ENCODE measurements at regions not wholly inside any gene's neighbourhood (a gene's known extent, or its start where the extent isn't known, plus 50 kb on each side); places are given as distances from the start of the nearest gene placed in this dataset.
A peak's percentile ranks its signal among the peaks of the same experiment; 100 is the strongest.
"Not testable (repeated sequence)": the region's sequence is repeated elsewhere in the genome, so short reads cannot be mapped to it uniquely, and the experiment has no call there.

DNA sequence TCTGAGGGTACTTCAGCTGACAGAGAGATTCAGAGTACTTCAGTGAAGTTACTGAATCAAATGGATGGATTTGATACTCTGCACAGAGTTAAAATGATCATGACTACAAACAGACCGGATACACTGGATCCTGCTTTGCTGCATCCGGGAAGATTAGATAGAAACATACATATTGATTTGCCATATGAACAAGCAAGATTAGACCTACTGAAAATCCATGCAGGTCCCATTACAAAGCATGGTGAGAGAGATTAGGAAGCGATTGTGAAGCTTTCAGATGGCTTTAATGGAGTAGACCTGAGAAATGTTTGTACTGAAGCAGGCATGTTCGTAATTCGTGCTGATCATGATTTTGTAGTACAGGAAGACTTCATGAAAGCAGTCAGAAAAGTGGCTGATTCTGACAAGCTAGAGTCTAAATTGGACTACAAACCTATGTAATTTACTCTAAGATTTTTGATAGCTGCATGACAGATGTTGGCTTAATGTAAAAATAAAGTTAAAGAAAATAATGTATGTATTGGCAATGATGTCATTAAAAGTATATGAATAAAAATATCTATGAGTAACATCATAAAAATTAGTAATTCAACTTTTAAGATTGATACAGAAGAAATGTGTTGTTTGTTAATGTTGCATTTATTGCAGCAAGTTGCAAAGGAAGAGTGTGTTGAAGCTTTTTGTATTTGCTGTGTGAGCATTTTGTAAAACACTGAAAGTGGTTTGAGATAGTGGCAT lies 136.1 kb upstream of the RAP1B start:
- DNase-seq (ENCODE audit: extremely low spot score, insufficient read length, low read depth) = no peak
- no peak for FAIRE-seq

DNA sequence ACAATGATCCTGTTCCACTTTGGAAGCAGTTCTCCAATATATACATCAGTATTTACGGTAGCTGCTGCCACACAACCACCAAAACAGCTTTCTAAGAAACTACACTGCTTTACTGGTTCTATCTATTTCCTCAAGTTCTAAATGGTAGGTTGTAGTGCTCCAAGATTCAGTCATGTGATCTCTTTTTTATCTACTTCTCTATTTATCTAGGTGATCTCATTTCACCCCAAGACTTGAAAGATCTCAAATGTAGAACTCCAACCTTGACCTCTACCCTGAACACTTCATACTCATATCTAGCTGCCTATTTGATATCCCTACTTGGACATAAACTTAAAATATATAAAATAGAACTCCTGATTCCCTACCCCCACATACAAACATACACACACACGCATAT lies 133.9 kb upstream of the RAP1B start:
- FAIRE-seq = no peak
- no peak for DNase-seq (ENCODE audit: extremely low spot score, insufficient read length, low read depth)

DNA sequence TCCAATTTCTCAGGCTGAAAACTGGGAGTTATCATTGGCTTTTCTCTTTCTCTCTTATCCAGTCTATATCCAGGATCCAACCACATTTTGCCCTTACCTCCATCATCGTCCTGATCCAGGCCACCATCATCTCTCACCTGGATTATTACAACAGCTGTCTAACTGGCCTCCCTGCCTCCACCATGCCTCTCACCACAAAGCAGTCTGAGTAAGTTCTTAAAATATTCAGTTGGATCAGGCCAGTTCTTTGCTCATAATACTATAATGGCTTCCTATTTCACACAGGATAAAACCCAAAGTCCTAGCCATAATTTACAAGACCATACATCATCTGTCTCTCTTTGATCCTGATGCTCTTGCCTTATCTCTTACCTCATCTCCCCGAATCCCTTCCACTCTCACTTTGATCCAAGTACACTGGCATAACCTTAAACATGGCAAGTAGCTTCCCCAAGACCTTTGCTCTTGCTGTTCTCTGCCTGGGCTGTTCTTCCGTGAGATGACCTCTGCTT lies 133.4 kb upstream of the RAP1B start:
- FAIRE-seq = no peak
- no peak for DNase-seq (ENCODE audit: extremely low spot score, insufficient read length, low read depth)

DNA sequence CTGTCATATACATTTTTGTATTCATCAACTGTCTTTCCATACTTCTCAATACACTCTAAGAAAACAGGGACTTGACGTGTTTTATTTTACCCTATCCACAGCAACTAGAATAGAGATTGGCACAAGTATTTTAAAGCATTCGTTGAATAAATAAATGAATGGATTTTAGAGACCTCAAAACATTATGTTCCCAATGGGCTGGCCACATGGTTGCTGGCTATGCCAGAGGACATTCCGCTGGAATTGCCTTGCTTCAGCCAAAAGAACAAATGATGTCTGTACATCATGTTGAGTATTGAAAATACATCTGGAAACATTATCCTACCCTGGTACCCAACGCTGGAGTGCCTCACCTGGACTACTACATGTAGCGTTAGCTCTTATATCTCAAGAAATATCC lies 132.8 kb upstream of the RAP1B start:
- FAIRE-seq (no peak), DNase-seq (ENCODE audit: extremely low spot score, insufficient read length, low read depth) (no peak)

DNA sequence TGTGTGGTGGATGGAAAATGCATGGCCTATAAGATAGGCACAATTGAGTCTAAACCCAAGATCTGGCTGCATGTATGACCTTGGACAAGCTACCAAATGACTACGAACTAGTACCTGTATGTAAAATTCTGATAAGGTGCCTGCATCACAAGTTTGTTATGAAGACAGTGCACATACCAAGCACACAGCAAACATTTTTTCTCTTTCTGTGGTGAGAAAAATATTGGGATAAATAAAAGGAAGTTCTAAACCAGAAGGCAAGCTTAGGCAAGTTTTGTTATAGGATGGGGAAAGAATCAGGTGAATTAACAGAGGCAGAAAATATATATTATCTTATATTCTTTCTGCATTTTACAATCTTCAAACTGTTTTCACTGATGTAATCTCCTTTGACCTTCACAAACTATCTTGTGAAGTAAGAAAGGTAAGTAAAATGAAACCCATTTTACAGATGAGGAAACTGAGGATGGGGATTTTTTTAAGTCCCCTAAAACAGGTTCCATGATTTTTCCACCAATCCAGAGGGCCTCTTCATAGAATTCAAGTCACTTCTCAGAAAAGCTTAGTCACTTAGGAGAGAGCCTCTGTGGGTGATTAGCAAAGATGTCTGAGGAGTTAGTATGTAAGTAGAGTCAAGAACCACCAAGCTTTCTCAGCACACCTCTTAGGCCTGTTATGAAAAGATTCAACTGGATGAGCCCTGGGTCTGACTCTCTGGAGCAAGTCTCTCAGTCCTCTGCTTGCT lies 132.0 kb upstream of the RAP1B start:
- DNase-seq (ENCODE audit: extremely low spot score, insufficient read length, low read depth) (no peak), FAIRE-seq (no peak)

DNA sequence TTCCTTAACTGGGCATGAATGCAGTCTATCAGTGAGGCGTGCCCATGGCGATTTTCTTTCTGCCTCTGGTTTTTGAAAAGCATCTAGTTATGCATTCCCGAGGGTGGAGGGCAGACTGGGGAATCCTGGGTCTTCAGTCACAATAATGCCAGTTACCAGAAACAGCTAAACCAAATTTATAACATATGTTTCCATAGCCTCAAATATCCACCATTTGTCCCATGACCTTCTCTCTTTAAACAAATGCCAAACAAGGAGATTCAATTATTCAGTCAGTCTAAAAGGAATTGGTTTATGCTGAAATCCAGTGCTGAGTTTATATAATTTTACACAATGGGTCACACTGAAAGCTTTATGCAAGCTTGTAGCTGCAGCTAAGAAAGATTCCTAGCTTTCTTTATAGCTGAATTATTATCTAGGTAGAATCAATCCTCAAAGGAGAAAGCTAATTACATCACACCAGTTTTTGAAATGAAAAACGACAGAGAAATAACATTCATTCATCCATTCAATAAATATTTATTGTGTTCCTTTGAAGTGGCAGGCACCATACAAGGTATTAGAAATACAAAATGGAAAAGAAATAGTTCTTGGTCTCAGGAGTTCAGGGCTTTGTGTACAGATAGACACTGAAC lies 131.3 kb upstream of the RAP1B start:
- FAIRE-seq (no peak), DNase-seq (ENCODE audit: extremely low spot score, insufficient read length, low read depth) (no peak)

DNA sequence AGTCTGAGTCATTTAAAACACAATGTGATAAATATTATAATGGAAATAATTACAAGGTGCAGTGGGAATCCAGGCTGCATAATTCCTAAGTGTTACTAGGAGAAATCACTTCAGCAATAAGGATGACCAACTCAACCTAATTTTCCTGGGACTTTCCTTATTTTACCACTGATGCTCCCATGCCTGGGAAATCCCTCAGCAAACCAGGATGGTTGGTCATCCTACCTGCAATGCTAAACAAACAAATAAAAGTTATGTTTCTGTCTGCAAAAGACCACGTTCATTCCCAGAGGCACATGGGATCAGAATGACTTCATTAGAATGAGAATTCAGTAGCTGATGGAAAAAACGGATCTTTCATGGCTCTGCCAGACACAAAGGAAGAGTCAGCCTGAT lies 130.8 kb upstream of the RAP1B start:
- FAIRE-seq (no peak), DNase-seq (ENCODE audit: extremely low spot score, insufficient read length, low read depth) (no peak)

DNA sequence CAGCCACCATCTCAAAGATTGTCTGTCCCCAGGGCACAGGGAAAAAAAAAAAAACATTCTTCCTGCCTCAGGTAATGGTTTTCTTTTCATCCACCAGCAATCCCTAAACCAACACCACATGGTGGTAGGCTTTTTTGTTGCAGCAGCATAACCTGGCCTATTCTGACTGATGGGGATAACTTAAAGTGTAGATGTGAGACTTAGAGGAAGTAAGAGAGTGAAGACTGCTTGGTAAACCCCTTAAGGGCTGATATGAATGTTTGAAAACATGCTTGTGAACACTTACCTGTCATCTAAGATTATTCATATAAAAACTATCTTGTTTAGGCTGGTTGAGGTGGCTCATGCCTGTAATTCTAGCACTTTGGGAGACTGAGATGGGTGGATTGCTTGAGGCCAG lies 130.2 kb upstream of the RAP1B start:
- peak; percentile 21 for FAIRE-seq
- DNase-seq (ENCODE audit: extremely low spot score, insufficient read length, low read depth) = no peak

DNA sequence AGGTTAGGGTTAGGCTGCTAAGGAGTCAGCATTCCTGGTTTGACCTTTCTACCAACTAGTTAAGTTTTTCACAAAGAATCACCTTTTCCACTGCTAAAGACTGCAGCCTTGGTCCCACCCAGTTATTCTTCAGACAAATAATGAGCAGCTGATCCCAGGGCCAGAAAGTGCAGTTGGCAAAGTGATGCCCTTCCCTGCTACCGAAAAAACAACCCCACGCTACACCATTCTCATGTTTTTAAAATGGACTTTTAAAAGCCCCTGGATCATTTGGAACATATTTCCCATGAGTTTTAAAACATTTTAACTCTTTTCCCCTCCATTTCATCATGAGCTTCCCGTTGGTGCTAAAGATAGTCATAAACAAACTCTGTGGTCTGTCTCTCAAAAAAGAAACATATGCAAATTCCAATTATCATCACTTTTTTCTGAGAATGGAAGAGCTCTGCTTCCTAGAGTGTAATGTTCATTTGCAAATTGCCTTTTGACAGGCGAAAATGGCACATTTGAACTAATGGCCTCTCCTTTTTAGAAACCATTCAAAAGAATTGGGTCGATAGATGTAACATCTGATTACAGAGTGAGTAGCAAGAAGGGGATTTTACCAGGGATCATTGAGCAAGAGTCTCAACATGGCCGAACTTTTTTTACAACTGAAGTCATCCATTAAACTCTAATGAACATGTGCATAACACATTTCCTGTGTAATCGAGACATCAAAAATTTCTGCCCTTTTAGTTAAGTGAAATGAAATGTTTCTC lies 129.3 kb upstream of the RAP1B start:
- FAIRE-seq (peak; percentile 80), DNase-seq (ENCODE audit: extremely low spot score, insufficient read length, low read depth) (no peak)

DNA sequence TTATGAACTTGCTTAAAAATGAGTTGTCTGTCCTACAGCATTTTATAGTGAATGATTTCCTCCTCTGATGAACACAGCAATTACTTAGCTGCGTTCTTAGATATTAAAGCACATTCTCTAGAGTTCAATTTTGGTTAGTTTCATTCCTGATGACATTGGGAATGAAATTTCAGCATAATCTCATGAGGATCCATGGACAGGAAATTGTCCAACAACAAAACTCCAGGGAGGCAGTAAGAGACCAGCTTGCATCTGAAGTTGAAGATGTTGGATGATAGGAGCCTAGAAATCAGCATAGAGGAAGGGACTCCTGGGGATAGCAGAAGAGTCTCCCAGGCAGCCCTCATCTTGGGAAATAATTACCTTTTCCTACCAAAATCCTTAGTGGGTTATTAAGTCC lies 128.7 kb upstream of the RAP1B start:
- DNase-seq (ENCODE audit: extremely low spot score, insufficient read length, low read depth) (no peak), FAIRE-seq (no peak)

DNA sequence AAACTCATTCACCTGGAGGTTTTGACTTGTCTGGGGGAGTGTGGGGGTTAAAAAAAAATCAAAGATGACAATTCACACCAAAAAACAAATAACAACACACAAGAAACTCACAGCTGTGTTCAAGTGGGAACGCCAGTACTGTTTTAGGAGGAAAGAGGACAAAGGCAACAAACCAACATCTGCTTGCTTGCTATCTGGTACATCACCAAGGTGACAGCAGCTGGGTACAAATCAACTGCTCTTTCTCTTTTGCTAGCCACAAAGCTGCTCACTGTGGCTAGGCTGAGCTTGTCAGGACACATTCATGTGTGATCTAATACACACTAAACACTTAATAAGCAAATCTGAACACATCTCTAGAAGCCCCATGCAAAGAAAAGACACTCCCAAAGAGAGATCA lies 128.0 kb upstream of the RAP1B start:
- DNase-seq (ENCODE audit: extremely low spot score, insufficient read length, low read depth) (no peak), FAIRE-seq (peak; percentile 85)

DNA sequence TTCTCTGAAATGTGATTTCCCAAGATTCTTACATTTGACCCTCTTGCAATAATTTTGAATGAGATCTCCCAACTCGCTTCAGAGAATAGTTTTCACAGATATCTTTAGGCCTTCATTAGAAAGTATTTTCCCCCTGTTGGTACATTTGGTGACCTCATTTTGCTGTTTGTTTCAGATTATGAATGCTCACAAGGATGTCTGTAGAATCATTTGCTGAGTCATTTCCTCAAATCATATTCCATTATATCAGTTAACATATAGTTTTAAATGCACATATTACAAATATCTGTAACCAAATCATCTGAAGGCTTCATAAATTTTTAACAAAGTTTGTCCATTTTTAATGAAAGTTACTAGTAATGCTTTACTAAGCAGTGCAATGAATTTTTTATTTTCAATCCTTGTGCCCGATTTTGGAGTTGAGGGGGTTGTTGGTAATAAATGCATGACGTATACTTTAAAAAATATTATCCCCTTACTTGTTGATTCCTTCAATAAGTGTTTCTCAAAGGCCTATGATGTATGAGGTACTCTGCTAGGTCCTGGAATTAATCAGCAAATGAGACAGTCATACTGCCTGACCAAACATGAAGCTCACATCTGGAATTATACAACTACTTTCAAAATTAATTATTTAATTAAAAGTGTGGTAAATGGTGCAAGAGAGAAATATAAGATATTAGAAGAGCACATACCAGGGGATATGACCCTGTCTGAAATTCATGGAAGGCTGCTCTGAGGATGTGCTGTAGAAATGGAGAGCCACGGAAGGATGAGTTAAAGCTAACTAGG lies 126.9 kb upstream of the RAP1B start:
- FAIRE-seq = no peak
- DNase-seq (ENCODE audit: extremely low spot score, insufficient read length, low read depth) = no peak

DNA sequence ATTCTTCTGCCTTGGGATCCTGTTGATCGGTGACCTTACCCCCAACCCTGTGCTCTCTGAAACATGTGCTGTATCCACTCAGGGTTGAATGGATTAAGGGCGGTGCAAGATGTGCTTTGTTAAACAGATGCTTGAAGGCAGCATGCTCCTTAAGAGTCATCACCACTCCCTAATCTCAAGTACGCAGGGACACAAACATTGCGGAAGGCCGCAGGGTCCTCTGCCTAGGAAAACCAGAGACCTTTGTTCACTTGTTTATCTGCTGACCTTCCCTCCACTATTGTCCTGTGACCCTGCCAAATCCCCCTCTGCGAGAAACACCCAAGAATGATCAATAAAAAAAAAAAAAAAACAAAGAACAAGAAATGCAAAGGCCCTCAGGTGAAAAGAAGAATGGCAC lies 126.1 kb upstream of the RAP1B start:
- FAIRE-seq; DNase-seq (ENCODE audit: extremely low spot score, insufficient read length, low read depth): not testable (repeated sequence)

DNA sequence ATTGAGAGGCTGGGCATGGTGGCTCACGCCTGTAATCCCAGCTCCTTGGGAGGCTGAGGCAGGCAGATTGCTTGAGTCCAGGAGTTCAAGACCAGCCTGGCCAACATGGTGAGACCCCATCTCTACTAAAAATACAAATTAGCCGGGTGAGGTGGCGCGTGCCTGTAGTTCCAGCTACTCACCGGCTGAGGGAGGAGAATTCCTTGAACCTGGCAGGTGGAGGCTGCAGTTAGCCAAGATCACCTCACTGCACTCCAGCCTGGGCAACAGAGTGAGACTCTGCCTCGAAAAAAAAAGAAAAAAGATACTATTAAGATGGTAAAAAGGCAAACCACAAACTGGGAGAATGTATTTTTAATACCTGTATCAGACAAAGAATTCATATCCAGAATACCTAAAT lies 124.2 kb upstream of the RAP1B start:
- DNase-seq (ENCODE audit: extremely low spot score, insufficient read length, low read depth); FAIRE-seq: not testable (repeated sequence)

DNA sequence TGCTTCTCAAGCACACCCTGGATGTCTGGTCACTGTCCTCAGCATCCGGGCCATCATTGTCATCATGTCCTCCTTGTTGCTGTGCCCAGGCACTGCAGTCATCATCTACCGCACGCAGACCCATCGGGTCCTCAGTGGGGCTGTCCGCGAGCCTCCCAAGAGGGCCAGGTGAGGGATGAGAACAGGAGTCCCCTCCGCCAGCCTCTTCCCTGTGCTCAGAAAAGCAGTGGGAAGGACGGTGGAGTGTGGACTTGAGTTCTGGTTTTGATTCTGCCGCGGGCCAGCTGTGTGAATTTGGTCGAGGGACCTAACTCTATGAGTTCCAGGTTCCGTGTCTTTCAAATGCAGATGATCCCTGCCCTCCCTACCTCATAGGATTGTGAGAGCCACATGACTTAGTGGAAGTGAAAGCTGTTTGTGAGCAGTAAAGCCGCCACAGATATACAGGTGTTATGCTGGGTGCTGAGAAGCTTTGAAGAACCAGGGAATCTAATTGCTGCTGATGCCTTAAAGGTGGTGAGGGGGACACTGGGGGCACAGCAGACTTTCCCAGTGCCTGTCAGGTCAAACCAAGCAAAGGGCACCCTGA lies 122.9 kb upstream of the RAP1B start:
- FAIRE-seq = no peak
- DNase-seq (ENCODE audit: extremely low spot score, insufficient read length, low read depth) = no peak

DNA sequence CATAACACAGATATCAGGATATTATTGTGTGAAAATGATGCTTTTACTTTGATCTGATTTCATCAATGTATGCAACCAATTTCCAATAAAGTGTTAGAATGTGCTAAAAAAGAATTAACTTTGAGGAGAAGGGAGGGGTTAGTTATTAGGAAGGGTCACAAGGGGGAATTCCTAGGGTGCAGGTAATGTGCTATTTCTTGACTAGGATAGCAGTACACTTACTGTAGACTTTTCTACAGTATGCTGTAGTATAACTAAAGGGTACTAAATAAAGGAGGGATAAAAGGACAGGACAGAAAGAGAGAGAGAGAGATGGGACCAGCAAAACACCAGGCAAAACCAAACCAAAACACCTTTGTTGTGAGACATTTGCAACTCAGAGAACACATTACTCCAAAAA lies 121.4 kb upstream of the RAP1B start:
- DNase-seq (ENCODE audit: extremely low spot score, insufficient read length, low read depth) (no peak), FAIRE-seq (no peak)

DNA sequence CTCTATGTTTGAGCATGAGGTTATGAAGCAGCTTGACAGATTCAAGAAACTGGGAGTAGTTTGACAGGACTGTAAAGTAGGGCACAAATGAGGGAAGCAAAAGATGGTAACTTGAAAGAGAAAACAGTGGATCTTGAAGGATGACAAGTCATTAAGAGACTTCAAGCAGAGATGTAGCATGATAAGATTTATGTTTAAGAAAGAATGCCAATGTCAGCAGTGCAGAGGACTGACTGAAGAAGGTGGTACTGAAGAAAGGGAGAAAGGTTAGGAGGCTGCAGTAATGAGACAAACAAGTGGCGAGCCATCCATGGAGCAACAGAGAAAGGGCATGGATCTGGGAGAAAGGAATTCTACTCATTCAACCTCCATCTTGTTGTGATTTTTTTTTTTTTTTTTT lies 120.2 kb upstream of the RAP1B start:
- DNase-seq (ENCODE audit: extremely low spot score, insufficient read length, low read depth) (no peak), FAIRE-seq (no peak)

DNA sequence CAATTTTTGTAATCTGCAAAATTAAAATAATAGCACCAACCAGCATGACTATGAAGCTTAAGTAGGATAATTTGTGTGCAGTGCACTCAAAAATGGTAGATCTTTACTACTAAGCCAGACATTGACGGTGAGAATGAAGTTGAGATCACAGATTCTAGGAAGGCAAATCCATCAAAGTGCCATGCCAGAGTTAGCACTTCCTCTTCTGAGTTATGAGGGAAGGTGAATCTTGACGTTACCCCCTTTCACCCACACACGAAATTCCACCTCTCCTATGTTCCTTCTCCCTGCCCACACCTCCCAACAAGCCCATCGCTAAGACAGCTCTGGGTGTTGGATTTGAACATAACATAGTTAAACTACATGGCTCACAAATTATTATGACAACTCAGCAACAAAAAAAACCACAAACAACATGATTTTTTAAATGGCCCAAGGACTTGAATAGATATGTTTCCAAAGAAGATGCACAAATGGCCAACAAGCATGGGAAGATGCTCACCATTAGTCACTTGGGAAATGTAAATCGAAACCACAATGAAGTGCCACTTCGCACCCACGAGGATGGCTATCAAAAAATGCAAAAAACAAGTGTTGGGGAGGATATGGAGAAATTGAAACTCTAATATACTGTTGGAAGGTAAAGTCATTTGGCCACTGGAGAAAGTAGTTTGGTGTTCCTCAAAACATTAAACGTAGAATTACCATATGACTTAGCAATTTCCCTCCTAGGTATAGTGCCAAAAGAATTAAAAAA lies 119.3 kb upstream of the RAP1B start:
- FAIRE-seq = no peak

More for the DNA sequence above, 119.3 kb upstream of the RAP1B start:
- no peak for DNase-seq (ENCODE audit: extremely low spot score, insufficient read length, low read depth)
